ENCODE measurements at regions not wholly inside any gene's neighbourhood (a gene's known extent, or its start where the extent isn't known, plus 50 kb on each side); places are given as distances from the start of the nearest gene placed in this dataset.
"Not testable (repeated sequence)": the region's sequence is repeated elsewhere in the genome, so short reads cannot be mapped to it uniquely, and the experiment has no call there.

GRCh38 chr9:64370344-64370743 is 914.7 kb downstream of the FOXD4L5 start:
- H3K9me3 ChIP-seq; H3K4me3 ChIP-seq; H3K27me3 ChIP-seq; H3K27ac ChIP-seq; DNase-seq (ENCODE audit: low spot score); H3K36me3 ChIP-seq; H3K4me1 ChIP-seq: not testable (repeated sequence)

- not testable (repeated sequence) for H3K36me3 ChIP-seq; H3K4me1 ChIP-seq; DNase-seq (ENCODE audit: low spot score); H3K27ac ChIP-seq; H3K27me3 ChIP-seq; H3K9me3 ChIP-seq
- H3K4me3 ChIP-seq, result peak overlapping the region; percentile 28 to 35
Measured at GRCh38 chr9:64369644-64370043, 915.4 kb downstream of the FOXD4L5 start.

- not testable (repeated sequence) for H3K27me3 ChIP-seq, H3K27ac ChIP-seq, H3K36me3 ChIP-seq, H3K4me1 ChIP-seq, H3K9me3 ChIP-seq
- H3K4me3 ChIP-seq, result peak overlapping the region in 1 of 2 donors; percentile 36
- DNase-seq (ENCODE audit: low spot score), result peak; percentile 66
- TF ChIP-seq, protein P1, sequence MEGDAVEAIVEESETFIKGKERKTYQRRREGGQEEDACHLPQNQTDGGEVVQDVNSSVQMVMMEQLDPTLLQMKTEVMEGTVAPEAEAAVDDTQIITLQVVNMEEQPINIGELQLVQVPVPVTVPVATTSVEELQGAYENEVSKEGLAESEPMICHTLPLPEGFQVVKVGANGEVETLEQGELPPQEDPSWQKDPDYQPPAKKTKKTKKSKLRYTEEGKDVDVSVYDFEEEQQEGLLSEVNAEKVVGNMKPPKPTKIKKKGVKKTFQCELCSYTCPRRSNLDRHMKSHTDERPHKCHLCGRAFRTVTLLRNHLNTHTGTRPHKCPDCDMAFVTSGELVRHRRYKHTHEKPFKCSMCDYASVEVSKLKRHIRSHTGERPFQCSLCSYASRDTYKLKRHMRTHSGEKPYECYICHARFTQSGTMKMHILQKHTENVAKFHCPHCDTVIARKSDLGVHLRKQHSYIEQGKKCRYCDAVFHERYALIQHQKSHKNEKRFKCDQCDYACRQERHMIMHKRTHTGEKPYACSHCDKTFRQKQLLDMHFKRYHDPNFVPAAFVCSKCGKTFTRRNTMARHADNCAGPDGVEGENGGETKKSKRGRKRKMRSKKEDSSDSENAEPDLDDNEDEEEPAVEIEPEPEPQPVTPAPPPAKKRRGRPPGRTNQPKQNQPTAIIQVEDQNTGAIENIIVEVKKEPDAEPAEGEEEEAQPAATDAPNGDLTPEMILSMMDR (IDR thresholded peaks at IDR 0.05), result peak; percentile 34 to 55
Measured at GRCh38 chr9:64369114-64369513, 915.9 kb downstream of the FOXD4L5 start.

DNA sequence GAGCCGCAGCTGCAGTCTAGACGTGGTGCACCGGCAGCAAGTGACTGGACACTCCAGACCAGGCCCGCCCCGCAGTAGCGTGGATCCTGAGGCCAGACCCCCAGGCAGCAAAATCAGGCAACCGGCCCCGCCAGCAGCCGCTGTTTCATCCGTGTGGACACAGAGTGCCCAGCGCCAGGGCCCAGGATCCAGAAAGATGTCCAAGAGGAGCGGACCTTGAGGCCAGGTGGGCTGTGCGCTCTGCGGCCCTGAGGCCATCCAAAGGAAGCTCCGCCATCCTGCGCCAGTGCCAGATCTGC is 916.4 kb downstream of the FOXD4L5 start:
- not testable (repeated sequence) for H3K36me3 ChIP-seq; H3K4me1 ChIP-seq; H3K9me3 ChIP-seq; H3K27me3 ChIP-seq; DNase-seq (ENCODE audit: low spot score); H3K27ac ChIP-seq
- peak overlapping the region; percentile 9 to 35 for H3K4me3 ChIP-seq

GRCh38 chr9:64367826-64368643 is 917.0 kb downstream of the FOXD4L5 start:
- not testable (repeated sequence) for H3K36me3 ChIP-seq; H3K27me3 ChIP-seq; H3K27ac ChIP-seq; DNase-seq (ENCODE audit: low spot score); H3K9me3 ChIP-seq; H3K4me1 ChIP-seq
- H3K4me3 ChIP-seq, result peak overlapping the region; percentile 9 to 35
